Uterus (tissue), 3 donors: ENCODE measurements at regions not wholly inside any gene's neighbourhood (a gene's known extent, or its start where the extent isn't known, plus 50 kb on each side); places are given as distances from the start of the nearest gene placed in this dataset.
"Not testable (repeated sequence)": the region's sequence is repeated elsewhere in the genome, so short reads cannot be mapped to it uniquely, and the experiment has no call there.

Experiments
- DNase-seq, 2 donors: peaks; one replicate each; pipeline ENCODE4 v3.0.0-alpha.2; 2019 to 2020
- H3K27ac ChIP-seq, 2 donors: fragments of 200-600 bp; sonication (generic); 1 replicate in 1 of 2; 2 replicates in 1 of 2; pipeline ENCODE4 v1.5.1; 2016 to 2018
- H3K27me3 ChIP-seq, 2 donors: fragments of 200-600 bp; sonication (generic); one replicate each; pipeline ENCODE4 v1.5.1; 2018 to 2019; ENCODE audit warnings: control low read depth in 1 of 2
- H3K36me3 ChIP-seq, 2 donors: fragments of 200-600 bp; sonication (generic); one replicate each; pipeline ENCODE4 v1.5.1; 2019; ENCODE audit warnings: control low read depth in 1 of 2
- H3K4me1 ChIP-seq, 2 donors: fragments of 200-600 bp; sonication (generic); one replicate each; pipeline ENCODE4 v1.5.1; 2018 to 2019; ENCODE audit warnings: control low read depth in 1 of 2
- H3K4me3 ChIP-seq, 2 donors: fragments of 200-600 bp; sonication (generic); 1 replicate in 1 of 2; 2 replicates in 1 of 2; pipeline ENCODE4 v1.5.1; 2018 to 2019; ENCODE audit warnings: mild to moderate bottlenecking in 1 of 2
- H3K9me3 ChIP-seq, 2 donors: fragments of 200-600 bp; sonication (generic); one replicate each; pipeline ENCODE4 v1.5.1; 2019; ENCODE audit warnings: control low read depth in 1 of 2
- POLR2A ChIP-seq, 2 donors: fragments of 450-650 bp; IDR thresholded peaks; one replicate each; pipeline ENCODE4 v1.6.1; 2016; ENCODE audit warnings: antibody characterized with exemption in 2 of 2, mild to moderate bottlenecking in 1 of 2, moderate library complexity in 1 of 2
- intact Hi-C: fragments of 100-400 bp; cut with DNase I; formaldehyde crosslinking; loops from one replicate; pipeline ENCODE4 v1.15.1; 2023; ENCODE audit warnings: low total_unique reads
- TF ChIP-seq, protein P1 (sequence below), 4 experiments: fragments of 200-600 bp in 2 of 4; fragments of 450-650 bp in 2 of 4; sonication (generic) in 2 of 4; IDR thresholded peaks; one replicate each; pipeline ENCODE4 v1.5.1; 2016 to 2019; ENCODE audit warnings: antibody characterized with exemption in 4 of 4, mild to moderate bottlenecking in 2 of 4, moderate library complexity in 1 of 4
- donor health status: DM: yes; HTN: yes; CAD: no.

GRCh38 chr7:10767771-10768170 lies 205.9 kb upstream of the PHF14 start:
- Histone ChIP-seq H3K27ac (no peak overlapping the region), H3K27me3 (no peaks in the 10 kb centered on the region), H3K4me3 (no peak overlapping the region), H3K9me3 (no peaks in the 10 kb centered on the region), H3K36me3 (no peaks in the 10 kb centered on the region), H3K4me1 (no peaks in the 10 kb centered on the region)
- intact Hi-C loops: no loop called here
- TF ChIP-seq, protein P1, sequence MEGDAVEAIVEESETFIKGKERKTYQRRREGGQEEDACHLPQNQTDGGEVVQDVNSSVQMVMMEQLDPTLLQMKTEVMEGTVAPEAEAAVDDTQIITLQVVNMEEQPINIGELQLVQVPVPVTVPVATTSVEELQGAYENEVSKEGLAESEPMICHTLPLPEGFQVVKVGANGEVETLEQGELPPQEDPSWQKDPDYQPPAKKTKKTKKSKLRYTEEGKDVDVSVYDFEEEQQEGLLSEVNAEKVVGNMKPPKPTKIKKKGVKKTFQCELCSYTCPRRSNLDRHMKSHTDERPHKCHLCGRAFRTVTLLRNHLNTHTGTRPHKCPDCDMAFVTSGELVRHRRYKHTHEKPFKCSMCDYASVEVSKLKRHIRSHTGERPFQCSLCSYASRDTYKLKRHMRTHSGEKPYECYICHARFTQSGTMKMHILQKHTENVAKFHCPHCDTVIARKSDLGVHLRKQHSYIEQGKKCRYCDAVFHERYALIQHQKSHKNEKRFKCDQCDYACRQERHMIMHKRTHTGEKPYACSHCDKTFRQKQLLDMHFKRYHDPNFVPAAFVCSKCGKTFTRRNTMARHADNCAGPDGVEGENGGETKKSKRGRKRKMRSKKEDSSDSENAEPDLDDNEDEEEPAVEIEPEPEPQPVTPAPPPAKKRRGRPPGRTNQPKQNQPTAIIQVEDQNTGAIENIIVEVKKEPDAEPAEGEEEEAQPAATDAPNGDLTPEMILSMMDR (IDR thresholded peaks at IDR 0.05): no peak
- no peak for TF ChIP-seq POLR2A (IDR thresholded peaks at IDR 0.05)
- DNase-seq: no peak

GRCh38 chr7:10770176-10770575 lies 203.5 kb upstream of the PHF14 start:
- H3K36me3 ChIP-seq: no peaks in the 10 kb centered on the region
- intact Hi-C loops: no loop called here
- H3K9me3 ChIP-seq: no peaks in the 10 kb centered on the region
- TF ChIP-seq, protein P1 (IDR thresholded peaks at IDR 0.05): no peak
- TF ChIP-seq POLR2A (IDR thresholded peaks at IDR 0.05): no peak
- H3K27me3 ChIP-seq: no peaks in the 10 kb centered on the region
- H3K4me3 ChIP-seq: no peak overlapping the region
- no peak for DNase-seq
- H3K27ac ChIP-seq: no peak overlapping the region
- H3K4me1 ChIP-seq: no peaks in the 10 kb centered on the region

GRCh38 chr7:10773430-10773829 lies 200.2 kb upstream of the PHF14 start:
- DNase-seq: no peak
- Histone ChIP-seq H3K27me3 (no peaks in the 10 kb centered on the region), H3K36me3 (no peaks in the 10 kb centered on the region), H3K4me1 (no peaks in the 10 kb centered on the region), H3K27ac (no peak overlapping the region), H3K4me3 (no peak overlapping the region), H3K9me3 (no peaks in the 10 kb centered on the region)
- intact Hi-C loops: no loop called here
- no peak for TF ChIP-seq POLR2A (IDR thresholded peaks at IDR 0.05)
- TF ChIP-seq, protein P1 (IDR thresholded peaks at IDR 0.05): no peak

DNA sequence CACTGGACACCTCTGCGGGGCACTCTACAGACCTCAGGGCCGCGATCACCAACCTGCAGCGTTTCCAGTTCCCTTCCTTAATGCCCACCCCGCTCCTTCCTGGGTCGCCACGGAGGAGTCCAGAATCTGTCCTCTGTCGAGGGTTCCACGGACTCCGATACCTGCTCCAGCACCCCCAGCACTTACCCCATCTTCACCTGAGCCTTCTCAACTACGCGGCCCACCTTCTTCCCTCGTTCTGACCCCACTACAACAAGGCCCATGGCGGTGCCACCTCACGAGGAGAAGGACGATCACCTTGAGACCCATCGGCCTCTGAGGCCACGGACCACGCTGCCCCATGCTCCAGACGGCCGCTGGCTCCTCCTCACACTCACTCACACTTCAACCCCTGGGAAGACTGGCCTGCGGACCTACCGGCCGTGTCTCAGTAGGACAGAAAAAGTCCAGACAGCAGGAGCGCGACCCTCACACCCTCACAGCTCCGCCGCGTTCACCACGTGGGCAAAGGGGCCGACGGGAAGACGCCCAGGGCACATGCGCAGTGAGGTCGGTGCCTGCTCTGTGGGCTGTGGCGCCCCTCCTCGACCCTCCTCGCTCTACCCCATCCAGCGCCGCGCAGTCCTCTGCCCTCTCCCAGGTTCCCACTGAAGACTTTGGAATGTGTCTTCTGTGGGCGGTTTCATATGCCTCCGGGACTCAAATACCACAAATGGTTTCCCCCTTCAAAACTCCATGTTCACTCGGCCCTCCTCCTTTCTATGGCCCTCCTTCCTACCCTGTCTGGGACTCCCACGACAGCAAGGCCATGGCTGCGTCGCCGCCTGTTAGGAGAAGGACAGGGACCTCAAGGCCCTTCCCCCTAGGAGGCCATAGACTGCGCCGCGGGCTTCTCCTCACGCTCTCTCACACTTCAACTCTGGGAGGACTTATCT lies 193.9 kb upstream of the PHF14 start:
- H3K36me3 ChIP-seq: no peaks in the 10 kb centered on the region
- no peaks in the 10 kb centered on the region for H3K27me3 ChIP-seq
- DNase-seq: no peak
- H3K9me3 ChIP-seq: no peaks in the 10 kb centered on the region
- no peak overlapping the region for H3K27ac ChIP-seq
- no peaks in the 10 kb centered on the region for H3K4me1 ChIP-seq
- TF ChIP-seq, protein P1 (IDR thresholded peaks at IDR 0.05): no peak
- TF ChIP-seq POLR2A (IDR thresholded peaks at IDR 0.05): no peak
- intact Hi-C loops: no loop called here
- no peak overlapping the region for H3K4me3 ChIP-seq

DNA sequence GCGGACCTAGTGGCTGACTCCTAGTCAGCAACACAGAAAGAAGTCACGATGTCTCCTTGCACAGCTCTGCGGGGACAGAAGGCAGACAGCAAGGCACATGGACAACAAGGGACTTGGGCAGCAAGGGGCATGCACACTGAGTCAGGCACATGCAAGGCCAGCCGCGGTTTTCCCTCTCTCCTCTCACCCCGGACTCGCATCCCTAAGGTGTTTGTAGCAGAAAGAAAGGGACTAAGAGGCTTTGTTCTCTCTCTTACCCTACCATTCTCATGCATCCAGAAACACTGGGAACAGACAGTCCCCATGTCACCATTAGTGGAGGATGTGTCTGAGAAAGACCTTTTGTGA lies 193.3 kb upstream of the PHF14 start:
- Histone ChIP-seq H3K4me1 (no peaks in the 10 kb centered on the region), H3K36me3 (no peaks in the 10 kb centered on the region), H3K4me3 (no peak overlapping the region), H3K27me3 (no peaks in the 10 kb centered on the region), H3K27ac (no peak overlapping the region), H3K9me3 (no peaks in the 10 kb centered on the region)
- intact Hi-C loops: no loop called here
- TF ChIP-seq, protein P1 (IDR thresholded peaks at IDR 0.05): no peak
- no peak for DNase-seq

DNA sequence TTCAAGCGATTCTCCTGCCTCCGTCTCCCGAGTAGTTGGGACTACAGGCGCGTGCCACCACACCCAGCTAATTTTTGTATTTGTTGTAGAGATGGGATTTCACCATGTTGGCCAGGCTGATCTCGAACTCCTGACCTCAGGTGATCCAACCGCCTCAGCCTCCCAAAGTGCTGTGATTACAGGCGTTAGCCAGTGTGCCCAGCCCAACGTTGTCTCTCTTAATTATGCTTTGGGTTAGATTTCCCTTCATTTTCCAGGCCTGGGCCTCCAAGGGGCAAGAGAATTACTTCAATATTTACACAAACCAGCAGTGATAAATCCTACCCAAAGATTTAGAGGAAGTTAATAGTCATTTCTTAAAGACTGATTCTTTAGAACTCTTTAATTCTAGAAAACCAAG lies 186.7 kb upstream of the PHF14 start:
- H3K27me3 ChIP-seq, H3K4me3 ChIP-seq, H3K9me3 ChIP-seq, H3K36me3 ChIP-seq, H3K4me1 ChIP-seq, intact Hi-C loops, DNase-seq, H3K27ac ChIP-seq: not testable (repeated sequence)
